ENCODE measurements at regions not wholly inside any gene's neighbourhood (a gene's known extent, or its start where the extent isn't known, plus 50 kb on each side); places are given as distances from the start of the nearest gene placed in this dataset.

GRCh38 chr14:97655169-97655948, 858.2 kb downstream of the VRK1 start:
- TF ChIP-seq CTCF (IDR thresholded peaks at IDR 0.05): no peak
- DNase-seq (no peak), ATAC-seq (peak in 2 of 4 donors; percentile 32 to 52)
- 42 to 49% (median 43%) methylated on average over 5 of the region's 5 CpGs for WGBS, 3 donors
- Histone ChIP-seq H3K36me3 (ENCODE audit: insufficient read depth in 1 of 2, low read depth in 1 of 2) (no peaks in the 10 kb centered on the region), H3K27me3 (ENCODE audit: insufficient read depth in 3 of 3, low read length in 2 of 3) (no peaks in the 10 kb centered on the region), H3K9me3 (no peaks in the 10 kb centered on the region), H3K4me3 (no peak overlapping the region), H3K4me1 (no peaks in the 10 kb centered on the region), H3K27ac (no peak overlapping the region)
- intact Hi-C loops (cut with DNase I): no loop called here

- TF ChIP-seq CTCF (IDR thresholded peaks at IDR 0.05): no peak
- DNase-seq: no peak
- intact Hi-C loops (cut with DNase I): no loop called here
- H3K27ac ChIP-seq: no peak overlapping the region
- no peak overlapping the region for H3K4me3 ChIP-seq
- H3K4me1 ChIP-seq: no peaks in the 10 kb centered on the region
- H3K9me3 ChIP-seq: no peaks in the 10 kb centered on the region
- no peaks in the 10 kb centered on the region for H3K36me3 ChIP-seq (ENCODE audit: insufficient read depth in 1 of 2, low read depth in 1 of 2)
- H3K27me3 ChIP-seq (ENCODE audit: insufficient read depth in 3 of 3, low read length in 2 of 3): no peaks in the 10 kb centered on the region
- no peak for ATAC-seq
- 42 to 50% (median 45%) methylated on average over 2 of the region's 2 CpGs for WGBS, 3 donors
Measured at GRCh38 chr14:97657609-97658008, 860.4 kb downstream of the VRK1 start.

- Histone ChIP-seq H3K27ac (no peak overlapping the region), H3K36me3 (ENCODE audit: insufficient read depth in 1 of 2, low read depth in 1 of 2) (no peaks in the 10 kb centered on the region), H3K4me3 (no peak overlapping the region), H3K9me3 (no peaks in the 10 kb centered on the region), H3K27me3 (ENCODE audit: insufficient read depth in 3 of 3, low read length in 2 of 3) (no peaks in the 10 kb centered on the region), H3K4me1 (no peaks in the 10 kb centered on the region)
- TF ChIP-seq CTCF (IDR thresholded peaks at IDR 0.05): no peak
- DNase-seq (no peak), ATAC-seq (no peak)
- 31 to 36% (median 32%) methylated on average over 6 of the region's 6 CpGs for WGBS, 3 donors
- intact Hi-C loops (cut with DNase I): no loop called here
Measured at GRCh38 chr14:97687944-97688630, 890.9 kb downstream of the VRK1 start.

GRCh38 chr14:97688631-97689336, 891.6 kb downstream of the VRK1 start:
- WGBS, 3 donors: 40 to 44% (median 41%) methylated on average over 10 to 11 of the region's 11 CpGs
- Histone ChIP-seq H3K36me3 (ENCODE audit: insufficient read depth in 1 of 2, low read depth in 1 of 2) (no peaks in the 10 kb centered on the region), H3K27me3 (ENCODE audit: insufficient read depth in 3 of 3, low read length in 2 of 3) (no peaks in the 10 kb centered on the region), H3K27ac (no peak overlapping the region), H3K4me3 (no peak overlapping the region), H3K4me1 (no peaks in the 10 kb centered on the region), H3K9me3 (no peaks in the 10 kb centered on the region)
- ATAC-seq (no peak), DNase-seq (no peak)
- intact Hi-C loops (cut with DNase I): no loop called here
- no peak for TF ChIP-seq CTCF (IDR thresholded peaks at IDR 0.05)

Measured in psoas muscle (tissue), 7 donors.